ENCODE measurements at regions not wholly inside any gene's neighbourhood (a gene's known extent, or its start where the extent isn't known, plus 50 kb on each side); places are given as distances from the start of the nearest gene placed in this dataset.
"Not testable (repeated sequence)": the region's sequence is repeated elsewhere in the genome, so short reads cannot be mapped to it uniquely, and the experiment has no call there.

DNA sequence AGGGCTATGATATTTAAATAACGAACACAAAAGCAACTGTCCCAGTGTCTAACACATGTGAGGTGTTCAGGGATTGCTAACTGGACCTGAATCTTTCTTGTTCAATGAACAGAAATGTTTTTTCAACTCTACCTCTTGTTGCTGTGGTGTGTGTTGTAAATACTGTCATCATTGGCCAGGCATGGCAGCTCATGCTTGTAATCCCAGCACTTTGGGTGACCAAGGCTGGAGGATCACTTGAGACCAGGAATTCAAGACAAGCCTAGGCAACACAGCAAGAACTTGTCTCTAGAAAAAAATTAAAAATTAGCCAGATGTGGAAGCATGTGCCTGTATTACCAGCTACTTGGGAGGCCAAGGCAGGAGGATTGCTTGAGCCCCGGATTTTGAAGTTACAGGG is 1250.9 kb downstream of the TYW1 start:
- TF ChIP-seq, protein P1, sequence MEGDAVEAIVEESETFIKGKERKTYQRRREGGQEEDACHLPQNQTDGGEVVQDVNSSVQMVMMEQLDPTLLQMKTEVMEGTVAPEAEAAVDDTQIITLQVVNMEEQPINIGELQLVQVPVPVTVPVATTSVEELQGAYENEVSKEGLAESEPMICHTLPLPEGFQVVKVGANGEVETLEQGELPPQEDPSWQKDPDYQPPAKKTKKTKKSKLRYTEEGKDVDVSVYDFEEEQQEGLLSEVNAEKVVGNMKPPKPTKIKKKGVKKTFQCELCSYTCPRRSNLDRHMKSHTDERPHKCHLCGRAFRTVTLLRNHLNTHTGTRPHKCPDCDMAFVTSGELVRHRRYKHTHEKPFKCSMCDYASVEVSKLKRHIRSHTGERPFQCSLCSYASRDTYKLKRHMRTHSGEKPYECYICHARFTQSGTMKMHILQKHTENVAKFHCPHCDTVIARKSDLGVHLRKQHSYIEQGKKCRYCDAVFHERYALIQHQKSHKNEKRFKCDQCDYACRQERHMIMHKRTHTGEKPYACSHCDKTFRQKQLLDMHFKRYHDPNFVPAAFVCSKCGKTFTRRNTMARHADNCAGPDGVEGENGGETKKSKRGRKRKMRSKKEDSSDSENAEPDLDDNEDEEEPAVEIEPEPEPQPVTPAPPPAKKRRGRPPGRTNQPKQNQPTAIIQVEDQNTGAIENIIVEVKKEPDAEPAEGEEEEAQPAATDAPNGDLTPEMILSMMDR (IDR thresholded peaks at IDR 0.05; ENCODE audit: control insufficient read depth, extremely low read depth, insufficient read depth) = no peak

DNA sequence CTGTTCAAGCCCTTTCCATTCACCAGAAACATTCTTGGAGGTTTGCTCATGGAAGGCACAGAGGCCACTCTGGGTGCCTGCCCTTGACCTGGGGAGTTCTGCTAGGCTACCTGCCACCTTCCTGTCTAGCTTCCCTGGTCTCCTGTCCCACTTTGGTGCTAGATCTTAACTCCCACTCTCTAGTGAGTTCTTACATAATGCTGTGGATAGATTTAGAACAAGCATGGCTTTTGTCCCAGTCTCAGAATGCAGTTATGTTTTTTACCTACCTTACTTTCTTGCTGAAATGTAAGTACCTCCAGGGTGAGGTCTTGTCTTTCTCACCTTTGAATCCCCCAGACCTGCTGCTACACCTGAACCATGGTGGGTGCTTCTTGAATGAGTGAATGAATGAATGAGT is 1252.3 kb downstream of the TYW1 start:
- no peak for DNase-seq (ENCODE audit: low read depth)
- no peak overlapping the region for H3K4me3 ChIP-seq (ENCODE audit: low read depth, low read length)
- TF ChIP-seq, protein P1 (IDR thresholded peaks at IDR 0.05; ENCODE audit: control insufficient read depth, extremely low read depth, insufficient read depth) = no peak

More for the DNA sequence above, 1250.9 kb downstream of the TYW1 start:
- H3K4me3 ChIP-seq (ENCODE audit: low read depth, low read length) = no peak overlapping the region
- no peak for DNase-seq (ENCODE audit: low read depth)

DNA sequence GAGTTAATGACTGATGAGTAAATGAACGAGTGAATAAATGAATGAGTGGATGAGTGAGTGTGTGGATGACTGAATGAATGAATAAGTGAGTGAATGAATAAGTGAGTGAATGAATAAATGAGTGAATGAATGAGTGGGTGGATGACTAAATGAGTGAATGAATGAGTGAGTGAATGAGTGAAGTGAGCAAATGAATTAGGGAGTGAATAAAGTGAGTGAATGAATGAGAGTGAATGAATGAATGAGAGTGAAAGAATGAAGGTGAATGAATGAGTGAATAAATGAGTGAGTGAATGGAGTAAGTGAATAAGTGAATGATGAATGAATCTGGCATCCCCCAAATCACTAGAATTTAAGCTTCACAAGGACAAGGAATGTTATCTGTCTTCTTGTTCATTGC is 1253.0 kb downstream of the TYW1 start:
- no peak overlapping the region for H3K4me3 ChIP-seq (ENCODE audit: low read depth, low read length)
- TF ChIP-seq, protein P1 (IDR thresholded peaks at IDR 0.05; ENCODE audit: control insufficient read depth, extremely low read depth, insufficient read depth) = no peak
- DNase-seq (ENCODE audit: low read depth) = no peak

DNA sequence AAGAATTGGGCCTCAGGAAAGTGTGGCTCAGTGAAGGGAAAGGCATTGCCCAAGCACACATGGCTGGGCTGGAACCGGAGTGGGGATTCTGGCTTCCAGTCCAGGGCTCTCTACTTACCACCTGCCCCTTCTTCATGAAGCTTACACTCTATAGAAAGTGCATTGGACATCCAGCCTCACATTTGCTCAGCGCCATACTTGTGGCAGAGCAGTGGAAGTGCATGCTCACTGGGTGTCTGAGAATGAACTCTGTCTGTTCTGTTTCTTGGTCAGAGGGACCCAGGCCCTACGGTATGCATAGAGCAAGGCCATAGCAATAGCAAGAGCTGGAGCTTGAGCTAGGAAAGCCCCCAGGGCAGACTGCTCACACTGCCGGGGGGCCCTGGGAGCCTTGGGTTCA is 1253.5 kb downstream of the TYW1 start:
- no peak overlapping the region for H3K4me3 ChIP-seq (ENCODE audit: low read depth, low read length)
- TF ChIP-seq, protein P1 (IDR thresholded peaks at IDR 0.05; ENCODE audit: control insufficient read depth, extremely low read depth, insufficient read depth) = no peak
- no peak for DNase-seq (ENCODE audit: low read depth)

DNA sequence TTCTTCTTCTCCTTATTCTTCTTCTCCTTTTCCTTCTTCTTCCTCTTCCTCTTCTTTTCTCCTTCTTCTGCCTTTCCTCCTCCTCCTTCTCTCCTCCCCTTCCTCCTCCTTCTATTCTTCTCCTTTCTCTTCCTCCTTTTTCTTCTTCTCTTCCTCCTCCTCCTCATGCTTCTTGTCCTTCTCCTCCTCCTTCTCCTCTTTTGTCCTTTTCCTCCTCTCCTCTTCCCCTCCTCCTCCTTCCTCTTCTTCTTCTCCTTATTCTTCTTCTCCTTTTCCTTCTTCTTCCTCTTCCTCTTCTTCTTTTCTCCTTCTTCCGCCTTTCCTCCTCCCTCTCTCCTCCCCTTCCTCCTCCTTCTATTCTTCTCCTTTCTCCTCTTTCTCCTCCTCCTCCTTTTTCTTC is 1258.2 kb downstream of the TYW1 start:
- not testable (repeated sequence) for DNase-seq (ENCODE audit: low read depth); H3K4me3 ChIP-seq (ENCODE audit: low read depth, low read length)

DNA sequence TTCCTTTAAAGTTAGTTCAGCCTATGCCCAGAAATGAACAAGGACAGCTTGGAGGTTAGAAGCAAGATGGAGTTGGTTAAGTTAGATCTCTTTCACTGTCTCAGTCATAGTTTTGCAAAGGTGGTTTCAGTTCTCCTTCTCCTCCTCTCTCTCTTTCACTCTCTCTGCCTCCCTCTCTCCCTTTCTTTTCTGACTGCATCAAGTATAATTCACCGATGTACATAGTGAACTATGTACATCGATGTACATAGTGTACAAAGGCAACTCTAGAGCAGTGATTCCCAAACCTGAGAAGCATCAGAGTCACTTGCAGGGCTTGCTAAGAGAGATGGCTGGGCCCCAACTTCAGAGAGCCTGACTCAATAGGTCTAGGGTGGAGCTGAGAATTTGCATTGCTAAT is 1259.7 kb downstream of the TYW1 start:
- TF ChIP-seq, protein P1 (IDR thresholded peaks at IDR 0.05; ENCODE audit: control insufficient read depth, extremely low read depth, insufficient read depth) = no peak
- no peak overlapping the region for H3K4me3 ChIP-seq (ENCODE audit: low read depth, low read length)
- DNase-seq (ENCODE audit: low read depth) = no peak

DNA sequence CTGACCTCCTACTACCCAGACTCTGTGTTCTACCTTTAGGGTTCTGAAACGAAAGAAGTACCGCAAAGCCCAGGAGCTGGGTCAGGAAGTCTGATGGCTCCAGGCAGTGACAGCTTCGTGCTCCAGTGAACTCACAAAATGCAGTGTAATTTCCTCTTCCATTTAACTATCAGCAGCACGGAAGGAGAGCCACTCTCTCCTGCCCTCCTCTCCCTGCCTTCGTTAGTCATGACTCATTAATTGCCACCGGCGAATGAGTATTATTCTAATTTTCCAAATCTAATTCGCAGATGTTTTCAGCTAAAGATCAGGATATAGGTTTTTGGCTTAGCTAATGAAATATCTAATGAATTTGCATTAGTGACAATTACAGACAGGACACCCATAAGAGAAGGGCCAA is 1262.0 kb downstream of the TYW1 start:
- DNase-seq (ENCODE audit: low read depth) = no peak
- TF ChIP-seq, protein P1 (IDR thresholded peaks at IDR 0.05; ENCODE audit: control insufficient read depth, extremely low read depth, insufficient read depth) = no peak
- H3K4me3 ChIP-seq (ENCODE audit: low read depth, low read length) = no peak overlapping the region

Data from LNCaP clone FGC (cell line).